ENCODE measurements at regions not wholly inside any gene's neighbourhood (a gene's known extent, or its start where the extent isn't known, plus 50 kb on each side); places are given as distances from the start of the nearest gene placed in this dataset.

DNA sequence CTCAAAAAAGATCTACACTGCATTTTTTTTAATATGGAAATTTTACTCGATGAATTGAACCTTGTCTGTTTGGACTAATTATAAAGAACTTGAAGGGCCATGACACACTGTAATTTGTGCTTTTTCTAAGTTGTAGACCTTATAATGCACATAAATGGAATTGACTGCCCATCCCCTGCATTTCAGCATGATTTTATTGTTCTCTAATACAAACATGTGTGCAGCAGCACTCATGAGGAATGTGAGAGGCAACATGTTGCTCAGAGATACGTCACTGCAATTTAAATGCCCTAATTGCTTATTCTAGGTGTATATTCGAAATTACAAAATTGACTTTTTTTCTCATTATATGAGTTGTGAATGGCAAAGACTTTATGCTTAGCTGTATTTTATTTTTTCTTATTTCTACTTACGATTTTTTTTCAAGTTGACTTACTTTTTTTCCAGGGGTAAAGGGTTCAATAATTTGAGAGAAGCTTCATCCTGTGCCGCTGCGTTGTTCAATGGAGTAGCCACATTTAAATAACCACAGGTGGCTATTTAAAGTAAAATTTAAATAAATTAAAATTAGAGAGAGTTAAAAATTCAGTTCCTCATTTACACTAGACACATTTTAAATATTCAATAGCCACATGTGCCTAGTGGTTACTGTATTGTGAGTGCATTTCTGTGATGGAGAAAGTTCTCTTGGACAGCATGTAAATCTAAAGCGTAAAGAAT lies 1346.4 kb downstream of the ROBO1 start:
- DNase-seq (ENCODE audit: low spot score), result no peak
- Mint-ChIP-seq H3K27me3 (ENCODE audit: low read depth) (no peaks in the 10 kb centered on the region), H3K9me3 (peaks cover 14% of the 10 kb centered on the region), H3K36me3 (ENCODE audit: low read depth) (no peaks in the 10 kb centered on the region), H3K27ac (no peak overlapping the region), H3K4me1 (ENCODE audit: low read depth) (no peaks in the 10 kb centered on the region), H3K4me3 (no peak overlapping the region)

DNA sequence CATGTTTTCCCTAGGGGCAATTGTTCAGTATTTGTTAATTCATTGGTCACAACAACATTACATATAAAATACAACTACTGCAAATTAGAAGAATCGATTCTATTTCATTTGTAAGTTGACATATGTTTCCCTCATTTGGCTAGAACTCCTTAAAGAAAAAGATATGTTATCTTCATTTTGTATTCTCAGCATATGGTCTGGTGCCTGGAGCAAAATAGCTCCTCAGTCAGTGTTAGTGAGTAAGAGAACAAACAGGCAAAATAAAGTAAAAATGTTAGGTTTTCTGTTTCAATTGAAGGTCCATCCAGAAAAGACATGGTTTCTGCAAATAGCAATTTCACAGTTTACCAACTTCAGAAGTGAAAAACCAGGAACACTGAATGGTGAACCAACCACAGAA lies 1343.1 kb downstream of the ROBO1 start:
- H3K4me3 Mint-ChIP-seq, result no peak overlapping the region
- no peak for DNase-seq (ENCODE audit: low spot score)
- peaks cover 17% of the 10 kb centered on the region for H3K9me3 Mint-ChIP-seq
- no peaks in the 10 kb centered on the region for H3K36me3 Mint-ChIP-seq (ENCODE audit: low read depth)
- no peak overlapping the region for H3K27ac Mint-ChIP-seq
- H3K4me1 Mint-ChIP-seq (ENCODE audit: low read depth), result no peaks in the 10 kb centered on the region
- H3K27me3 Mint-ChIP-seq (ENCODE audit: low read depth), result no peaks in the 10 kb centered on the region

DNA sequence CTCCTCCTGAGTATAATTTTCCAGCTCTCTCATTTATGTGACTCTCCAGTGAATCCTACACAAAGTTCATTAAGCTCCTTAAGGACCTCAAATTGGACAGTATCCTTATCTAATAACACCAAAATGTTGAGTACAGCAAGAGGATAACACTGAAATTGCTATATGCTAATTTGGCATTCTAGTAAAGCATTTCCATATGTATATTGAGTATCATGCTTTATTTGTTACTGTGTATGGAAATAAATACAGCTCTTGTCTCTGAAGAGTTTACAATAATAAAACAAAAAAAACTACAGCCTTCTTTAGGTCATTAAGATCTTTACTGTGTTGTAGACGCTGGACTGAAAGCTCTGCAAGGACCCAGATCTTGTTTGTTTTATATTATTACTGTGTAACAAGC lies 1341.3 kb downstream of the ROBO1 start:
- H3K27ac Mint-ChIP-seq, result no peak overlapping the region
- no peaks in the 10 kb centered on the region for H3K27me3 Mint-ChIP-seq (ENCODE audit: low read depth)
- H3K4me3 Mint-ChIP-seq, result no peak overlapping the region
- no peak for DNase-seq (ENCODE audit: low spot score)
- H3K9me3 Mint-ChIP-seq, result peaks cover 11% of the 10 kb centered on the region
- H3K36me3 Mint-ChIP-seq (ENCODE audit: low read depth), result no peaks in the 10 kb centered on the region
- no peaks in the 10 kb centered on the region for H3K4me1 Mint-ChIP-seq (ENCODE audit: low read depth)

DNA sequence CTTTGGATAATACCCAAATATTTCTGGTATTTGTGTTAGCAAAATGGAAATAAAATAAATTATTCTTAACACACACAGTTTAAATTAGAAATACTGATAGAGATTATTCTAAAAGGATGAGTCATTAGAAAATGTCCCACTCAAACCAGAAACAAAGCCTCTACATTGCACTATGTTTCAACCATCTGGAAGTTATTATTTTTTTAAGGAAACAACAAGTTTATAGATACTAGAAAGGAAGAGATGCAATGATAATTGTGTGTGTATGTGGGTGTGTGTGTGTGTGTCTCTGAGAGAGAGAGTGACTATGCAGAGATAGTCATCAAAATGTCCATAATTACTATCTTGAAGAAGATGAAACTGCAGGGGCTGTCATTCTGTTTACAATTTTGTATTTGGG lies 1340.5 kb downstream of the ROBO1 start:
- no peaks in the 10 kb centered on the region for H3K27me3 Mint-ChIP-seq (ENCODE audit: low read depth)

DNA sequence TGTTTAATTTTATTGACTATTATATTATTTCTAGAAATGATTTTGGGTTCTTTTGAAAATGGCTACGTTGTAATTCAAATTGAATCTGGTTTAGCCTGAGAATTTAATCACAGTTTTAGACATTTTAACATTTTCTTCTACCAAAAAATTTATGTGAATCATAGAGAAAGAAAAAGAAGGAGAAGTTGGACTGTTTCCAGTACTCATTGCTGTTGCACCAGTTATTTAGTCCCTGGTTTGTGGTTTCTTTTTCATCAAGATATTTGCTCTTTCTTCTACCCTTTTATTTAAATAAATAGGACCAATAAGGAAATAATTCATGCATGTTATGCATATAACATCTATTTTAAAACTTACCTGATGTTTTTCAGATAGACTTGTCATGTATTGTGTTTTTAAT lies 1337.1 kb downstream of the ROBO1 start:
- Mint-ChIP-seq H3K4me3 (no peak overlapping the region), H3K4me1 (ENCODE audit: low read depth) (no peaks in the 10 kb centered on the region), H3K9me3 (peaks cover 8% of the 10 kb centered on the region), H3K27me3 (ENCODE audit: low read depth) (no peaks in the 10 kb centered on the region), H3K36me3 (ENCODE audit: low read depth) (no peaks in the 10 kb centered on the region), H3K27ac (no peak overlapping the region)
- no peak for DNase-seq (ENCODE audit: low spot score)

More for the DNA sequence above, 1340.5 kb downstream of the ROBO1 start:
- Mint-ChIP-seq H3K36me3 (ENCODE audit: low read depth) (no peaks in the 10 kb centered on the region), H3K9me3 (peaks cover 11% of the 10 kb centered on the region), H3K4me1 (ENCODE audit: low read depth) (no peaks in the 10 kb centered on the region), H3K27ac (no peak overlapping the region), H3K4me3 (no peak overlapping the region)
- no peak for DNase-seq (ENCODE audit: low spot score)

DNA sequence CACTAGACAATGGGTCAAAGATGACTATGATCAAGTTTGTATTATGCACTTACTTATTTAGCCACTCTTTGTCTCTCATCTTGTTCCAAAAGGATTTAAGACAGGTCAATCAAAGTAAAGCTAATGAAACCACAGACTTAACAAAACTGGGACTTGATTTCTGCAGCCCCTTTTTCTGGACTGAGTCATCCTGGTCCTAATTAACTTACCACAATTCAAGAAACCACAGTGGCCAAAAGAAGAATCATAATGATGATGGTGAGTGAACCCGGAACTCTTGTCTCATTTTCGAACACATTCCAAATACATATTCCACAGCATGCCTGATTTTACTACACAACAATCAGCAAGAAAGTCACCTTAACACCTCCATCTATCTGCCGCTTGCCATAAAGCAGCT lies 1333.0 kb downstream of the ROBO1 start:
- Mint-ChIP-seq H3K4me1 (ENCODE audit: low read depth) (no peaks in the 10 kb centered on the region), H3K27ac (no peak overlapping the region), H3K9me3 (peaks cover 18% of the 10 kb centered on the region), H3K4me3 (no peak overlapping the region), H3K36me3 (ENCODE audit: low read depth) (no peaks in the 10 kb centered on the region), H3K27me3 (ENCODE audit: low read depth) (no peaks in the 10 kb centered on the region)
- no peak for DNase-seq (ENCODE audit: low spot score)

DNA sequence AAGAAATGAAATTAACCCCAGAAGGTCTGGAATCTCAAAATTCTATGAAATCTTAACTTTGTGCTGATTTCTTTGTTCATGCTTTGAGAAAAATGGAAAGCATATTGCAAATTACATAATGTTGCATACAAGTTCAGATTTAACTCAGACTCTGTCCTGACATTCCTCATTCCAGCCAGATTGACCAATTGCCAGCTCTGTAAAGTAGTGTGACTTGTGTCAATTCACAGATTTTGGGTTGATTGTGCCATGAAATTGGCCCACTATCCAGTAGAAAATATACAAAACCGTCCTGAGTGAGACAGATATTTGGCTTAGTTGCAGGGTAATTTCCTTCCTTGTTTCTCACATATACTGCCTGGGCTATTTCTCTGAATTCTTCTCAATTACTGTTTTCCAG lies 1312.6 kb downstream of the ROBO1 start:
- Mint-ChIP-seq H3K4me3 (no peak overlapping the region), H3K9me3 (peaks cover 23% of the 10 kb centered on the region), H3K36me3 (ENCODE audit: low read depth) (no peaks in the 10 kb centered on the region), H3K4me1 (ENCODE audit: low read depth) (no peaks in the 10 kb centered on the region), H3K27me3 (ENCODE audit: low read depth) (no peaks in the 10 kb centered on the region), H3K27ac (no peak overlapping the region)
- DNase-seq (ENCODE audit: low spot score), result no peak

DNA sequence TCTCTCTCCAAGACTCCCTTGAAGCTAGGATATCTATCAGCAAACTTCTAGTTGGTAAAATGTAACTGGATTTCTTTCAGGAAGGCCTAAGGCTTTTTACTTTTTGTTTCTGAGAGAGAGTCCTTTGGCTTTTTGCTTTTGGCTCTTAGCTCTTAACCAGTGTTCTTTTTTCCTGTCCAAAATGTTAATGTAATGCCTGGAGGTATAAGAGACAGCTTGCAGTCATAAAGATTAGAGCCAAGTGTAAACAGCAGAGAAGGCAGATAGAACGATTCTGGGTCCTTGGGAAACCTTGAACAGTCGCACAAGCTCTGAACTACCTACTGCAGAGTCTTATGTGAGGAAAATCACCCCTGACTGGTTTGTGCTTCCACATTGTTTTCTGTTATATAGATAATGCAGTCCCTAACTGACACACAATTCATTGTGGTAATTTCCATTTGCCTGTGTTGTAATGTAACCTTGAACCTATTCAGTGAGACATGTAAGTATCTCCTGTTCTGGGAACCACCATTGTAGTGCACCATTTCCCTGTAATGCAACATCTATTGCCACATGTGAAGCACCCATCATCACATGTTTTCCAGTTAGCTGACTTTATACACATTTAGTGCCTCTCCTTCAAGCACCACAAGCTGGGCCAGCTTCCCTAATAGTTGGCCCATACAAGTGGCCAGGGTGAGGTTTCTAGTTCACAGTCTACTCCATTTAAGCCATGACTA lies 1311.9 kb downstream of the ROBO1 start:
- DNase-seq (ENCODE audit: low spot score), result no peak
- H3K4me3 Mint-ChIP-seq, result no peak overlapping the region
- no peak overlapping the region for H3K27ac Mint-ChIP-seq
- H3K36me3 Mint-ChIP-seq (ENCODE audit: low read depth), result no peaks in the 10 kb centered on the region
- no peaks in the 10 kb centered on the region for H3K27me3 Mint-ChIP-seq (ENCODE audit: low read depth)
- no peaks in the 10 kb centered on the region for H3K4me1 Mint-ChIP-seq (ENCODE audit: low read depth)
- H3K9me3 Mint-ChIP-seq, result peaks cover 22% of the 10 kb centered on the region

DNA sequence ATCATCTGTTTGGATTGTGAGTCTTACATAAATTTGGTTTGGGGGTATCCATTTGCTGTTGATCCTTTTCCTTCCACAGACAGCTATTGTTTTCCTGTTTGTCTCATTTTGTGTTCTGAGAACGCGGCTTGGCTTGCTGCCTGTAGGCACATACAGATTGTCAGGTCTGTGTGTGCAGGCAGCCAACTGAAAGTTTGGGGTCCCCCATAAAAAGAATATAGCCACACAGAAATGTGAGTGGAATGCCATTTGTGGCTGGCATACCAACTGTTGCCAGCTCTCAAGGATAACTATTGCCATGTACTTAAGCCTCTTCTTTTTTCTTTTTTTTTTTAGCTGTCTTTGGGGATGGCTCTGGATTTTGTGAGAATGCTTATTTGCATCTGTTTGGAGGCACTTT lies 1308.0 kb downstream of the ROBO1 start:
- no peaks in the 10 kb centered on the region for H3K36me3 Mint-ChIP-seq (ENCODE audit: low read depth)
- DNase-seq (ENCODE audit: low spot score), result no peak
- no peaks in the 10 kb centered on the region for H3K4me1 Mint-ChIP-seq (ENCODE audit: low read depth)
- no peak overlapping the region for H3K27ac Mint-ChIP-seq
- no peak overlapping the region for H3K4me3 Mint-ChIP-seq
- H3K27me3 Mint-ChIP-seq (ENCODE audit: low read depth), result no peaks in the 10 kb centered on the region
- H3K9me3 Mint-ChIP-seq, result peaks cover 27% of the 10 kb centered on the region

DNA sequence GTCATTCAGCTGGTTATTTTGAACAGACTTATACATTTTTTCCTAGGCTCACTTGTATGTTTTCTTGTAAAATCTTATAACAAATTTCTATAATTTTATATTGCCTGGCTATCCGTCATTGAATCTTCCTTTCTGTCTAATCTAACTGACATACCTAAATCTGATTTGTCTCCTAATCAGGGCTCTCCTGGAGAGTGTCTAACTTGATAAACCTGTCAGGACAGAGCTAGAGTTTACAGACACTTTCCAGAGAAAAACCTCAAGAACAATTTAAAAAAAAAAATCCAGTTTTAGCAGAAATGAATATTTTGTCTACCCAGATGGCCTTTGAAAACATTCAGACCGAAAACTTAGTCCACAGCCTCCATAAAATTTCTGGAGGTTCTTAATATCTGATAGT lies 1305.8 kb downstream of the ROBO1 start:
- no peak overlapping the region for H3K4me3 Mint-ChIP-seq
- DNase-seq (ENCODE audit: low spot score), result no peak
- H3K36me3 Mint-ChIP-seq (ENCODE audit: low read depth), result no peaks in the 10 kb centered on the region
- H3K27ac Mint-ChIP-seq, result no peak overlapping the region
- H3K4me1 Mint-ChIP-seq (ENCODE audit: low read depth), result no peaks in the 10 kb centered on the region
- H3K27me3 Mint-ChIP-seq (ENCODE audit: low read depth), result no peaks in the 10 kb centered on the region
- peaks cover 36% of the 10 kb centered on the region for H3K9me3 Mint-ChIP-seq

DNA sequence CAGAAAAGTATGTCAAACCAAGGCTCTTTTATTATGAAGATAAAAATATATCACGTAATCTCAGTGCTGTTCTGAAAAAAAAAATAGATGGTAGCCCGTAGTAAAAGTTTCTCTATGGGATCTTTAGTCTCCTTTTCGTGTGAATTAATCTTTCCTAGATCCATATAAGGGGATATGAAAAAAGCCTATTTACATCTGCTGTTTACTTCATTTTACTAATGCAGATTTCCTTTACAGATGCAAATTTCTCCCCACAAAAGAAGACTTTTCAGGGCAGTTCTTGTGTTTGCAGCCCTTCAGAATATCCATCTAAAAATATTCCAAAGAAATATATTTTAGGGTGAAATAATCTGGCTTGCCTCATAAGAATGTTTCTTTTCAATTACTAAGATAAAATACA lies 1291.7 kb downstream of the ROBO1 start:
- no peak for DNase-seq (ENCODE audit: low spot score)
- H3K27ac Mint-ChIP-seq, result no peak overlapping the region
- no peaks in the 10 kb centered on the region for H3K4me1 Mint-ChIP-seq (ENCODE audit: low read depth)
- no peak overlapping the region for H3K4me3 Mint-ChIP-seq
- H3K9me3 Mint-ChIP-seq, result peaks cover 26% of the 10 kb centered on the region
- H3K36me3 Mint-ChIP-seq (ENCODE audit: low read depth), result no peaks in the 10 kb centered on the region
- no peaks in the 10 kb centered on the region for H3K27me3 Mint-ChIP-seq (ENCODE audit: low read depth)

DNA sequence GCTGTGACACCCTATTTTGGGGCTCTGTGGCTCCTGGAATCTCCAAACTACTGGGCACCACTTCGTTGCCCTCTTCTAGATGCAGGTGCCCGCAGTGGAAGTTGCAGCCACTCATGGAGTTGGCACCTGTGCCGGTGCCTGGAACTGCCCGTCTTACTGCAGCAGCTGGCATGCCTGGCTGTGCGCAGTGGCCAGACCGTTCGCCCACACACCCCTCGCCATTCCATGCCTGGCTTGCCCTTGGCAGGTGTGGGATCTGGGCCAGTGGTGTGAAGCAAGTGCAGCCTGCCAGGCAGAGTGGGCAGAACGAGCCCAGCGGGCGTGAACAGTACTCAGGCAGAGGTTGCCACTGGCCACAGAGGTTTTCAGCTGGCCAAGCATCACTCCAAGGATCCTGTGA lies 1286.7 kb downstream of the ROBO1 start:
- no peak overlapping the region for H3K4me3 Mint-ChIP-seq
- no peaks in the 10 kb centered on the region for H3K4me1 Mint-ChIP-seq (ENCODE audit: low read depth)
- no peaks in the 10 kb centered on the region for H3K36me3 Mint-ChIP-seq (ENCODE audit: low read depth)
- peaks cover 16% of the 10 kb centered on the region for H3K9me3 Mint-ChIP-seq
- H3K27me3 Mint-ChIP-seq (ENCODE audit: low read depth), result no peaks in the 10 kb centered on the region
- no peak for DNase-seq (ENCODE audit: low spot score)
- no peak overlapping the region for H3K27ac Mint-ChIP-seq

DNA sequence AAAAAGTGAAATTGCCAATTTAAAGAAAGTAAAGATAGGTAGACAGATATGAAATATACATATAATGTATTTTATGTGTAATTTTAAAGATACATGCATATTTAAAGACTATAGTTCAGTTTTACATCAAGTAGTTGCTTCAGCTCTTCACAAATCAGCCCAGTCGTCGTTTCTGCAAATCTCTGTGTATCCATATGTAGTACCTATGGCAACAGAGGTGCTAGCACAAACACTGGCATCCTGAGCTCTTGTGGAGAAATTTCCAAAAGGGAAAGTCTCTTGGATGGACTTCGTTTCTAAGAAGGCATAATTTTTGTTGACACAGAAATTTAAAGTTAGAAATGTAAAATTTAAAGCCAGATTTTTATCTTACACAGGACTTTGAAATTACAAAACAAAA lies 1284.7 kb downstream of the ROBO1 start:
- peaks cover 17% of the 10 kb centered on the region for H3K9me3 Mint-ChIP-seq
- H3K4me1 Mint-ChIP-seq (ENCODE audit: low read depth), result no peaks in the 10 kb centered on the region
- H3K4me3 Mint-ChIP-seq, result no peak overlapping the region
- H3K27ac Mint-ChIP-seq, result no peak overlapping the region
- H3K36me3 Mint-ChIP-seq (ENCODE audit: low read depth), result no peaks in the 10 kb centered on the region
- H3K27me3 Mint-ChIP-seq (ENCODE audit: low read depth), result no peaks in the 10 kb centered on the region
- DNase-seq (ENCODE audit: low spot score), result no peak

DNA sequence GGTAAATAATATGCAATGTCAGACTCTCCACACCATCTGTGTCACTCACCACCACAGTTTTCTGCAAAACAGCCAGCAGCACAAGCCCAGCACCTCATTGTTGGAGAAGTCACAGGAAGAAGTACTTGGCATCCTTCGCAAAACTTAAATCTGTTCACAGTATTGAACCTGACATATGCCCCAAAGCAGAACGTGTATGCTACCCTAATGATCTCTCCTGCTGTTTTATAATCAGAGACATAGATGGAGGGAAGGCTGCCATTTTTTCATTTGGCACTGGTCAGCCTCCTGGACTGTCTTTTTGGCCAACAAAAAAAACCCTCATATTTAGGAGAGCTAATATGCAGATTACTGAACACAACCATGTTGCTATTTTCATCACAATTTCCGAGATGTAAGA lies 1272.9 kb downstream of the ROBO1 start:
- H3K4me1 Mint-ChIP-seq (ENCODE audit: low read depth), result no peaks in the 10 kb centered on the region
- no peak overlapping the region for H3K27ac Mint-ChIP-seq
- H3K27me3 Mint-ChIP-seq (ENCODE audit: low read depth), result no peaks in the 10 kb centered on the region
- peaks cover 14% of the 10 kb centered on the region for H3K9me3 Mint-ChIP-seq
- H3K4me3 Mint-ChIP-seq, result no peak overlapping the region
- DNase-seq (ENCODE audit: low spot score), result no peak
- H3K36me3 Mint-ChIP-seq (ENCODE audit: low read depth), result no peaks in the 10 kb centered on the region

DNA sequence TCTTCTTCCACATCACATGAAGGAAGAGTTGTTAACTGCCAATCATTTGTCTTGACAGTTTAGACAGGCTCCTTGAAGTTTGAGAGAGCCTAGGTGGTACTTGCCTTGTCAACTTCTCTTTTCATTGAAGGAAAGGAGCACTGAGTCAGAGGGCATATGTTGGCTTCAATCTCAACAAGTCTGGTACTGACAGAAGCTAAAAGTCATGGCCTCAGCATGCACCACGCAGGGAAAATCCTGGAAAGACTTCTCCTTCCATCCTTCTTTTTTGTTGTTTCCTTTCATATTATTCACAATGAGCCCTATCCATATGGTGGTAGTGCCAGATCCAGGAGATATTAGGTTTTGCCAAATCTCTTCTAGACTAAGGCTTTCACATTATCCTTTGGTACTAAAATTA lies 1272.5 kb downstream of the ROBO1 start:
- H3K4me1 Mint-ChIP-seq (ENCODE audit: low read depth), result no peaks in the 10 kb centered on the region

More for the DNA sequence above, 1272.5 kb downstream of the ROBO1 start:
- H3K27me3 Mint-ChIP-seq (ENCODE audit: low read depth), result no peaks in the 10 kb centered on the region
- H3K9me3 Mint-ChIP-seq, result peaks cover 14% of the 10 kb centered on the region
- no peaks in the 10 kb centered on the region for H3K36me3 Mint-ChIP-seq (ENCODE audit: low read depth)
- DNase-seq (ENCODE audit: low spot score), result no peak
- H3K4me3 Mint-ChIP-seq, result no peak overlapping the region
- H3K27ac Mint-ChIP-seq, result no peak overlapping the region
